T-helper 17 cell (primary cell): ENCODE measurements at regions not wholly inside any gene's neighbourhood (a gene's known extent, or its start where the extent isn't known, plus 50 kb on each side); places are given as distances from the start of the nearest gene placed in this dataset.
"Not testable (repeated sequence)": the region's sequence is repeated elsewhere in the genome, so short reads cannot be mapped to it uniquely, and the experiment has no call there.

Experiments
- ATAC-seq: fragments of 150-1000 bp; cut with Tn5 transposase; 2 replicates; pipeline ENCODE4 v1.10.0; 2021; ENCODE audit warnings: mild to moderate bottlenecking, moderate library complexity
- DNase-seq, 3 donors: peaks; one replicate each; pipeline versions ENCODE4 v3.0.0 to v3.0.0-alpha.2; 2020 to 2021
- H3K9me3 ChIP-seq: one replicate; pipeline ENCODE4 v1.7.0; 2013; ENCODE audit warnings: low read length, mild to moderate bottlenecking; ENCODE audit not compliant: control insufficient read depth, poor library complexity, severe bottlenecking
- H3K27ac Mint-ChIP-seq: one replicate; pipeline ENCODE4 v1.8.0; 2022; ENCODE audit warnings: mild to moderate bottlenecking, moderate library complexity, mixed read lengths
- H3K27me3 Mint-ChIP-seq: one replicate; pipeline ENCODE4 v1.8.0; 2022; ENCODE audit warnings: mixed read lengths
- H3K36me3 Mint-ChIP-seq: one replicate; pipeline ENCODE4 v1.8.0; 2022; ENCODE audit warnings: low read depth, mixed read lengths
- H3K4me1 Mint-ChIP-seq: one replicate; pipeline ENCODE4 v1.8.0; 2022; ENCODE audit warnings: mild to moderate bottlenecking, mixed read lengths
- H3K4me3 Mint-ChIP-seq: one replicate; pipeline ENCODE4 v1.8.0; 2022; ENCODE audit warnings: mild to moderate bottlenecking, moderate library complexity, mixed read lengths

DNA sequence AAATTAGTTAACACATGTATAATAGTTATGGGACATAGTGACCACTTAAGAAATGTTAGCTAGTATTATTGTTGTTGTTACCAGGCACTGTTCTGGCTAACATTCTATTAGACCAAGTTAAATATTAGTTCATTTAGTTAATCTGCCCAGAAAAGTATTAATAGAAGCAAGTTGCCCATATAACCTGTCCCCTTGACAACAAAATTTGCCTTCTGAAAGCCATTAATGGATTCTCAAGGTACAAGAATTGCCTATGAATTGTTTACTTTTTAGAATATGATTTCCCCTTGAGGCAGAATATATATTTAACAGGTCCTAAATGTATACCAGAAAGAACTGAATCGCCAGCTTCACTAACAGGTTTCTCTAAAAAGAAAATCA is 167.3 kb upstream of the TMCC3 start:
- H3K4me1 Mint-ChIP-seq: peaks cover 3% of the 10 kb centered on the region
- H3K9me3 ChIP-seq: no peaks in the 10 kb centered on the region
- no peak overlapping the region for H3K4me3 Mint-ChIP-seq
- ATAC-seq (no peak), DNase-seq (no peak)
- no peaks in the 10 kb centered on the region for H3K36me3 Mint-ChIP-seq
- H3K27ac Mint-ChIP-seq: no peak overlapping the region
- H3K27me3 Mint-ChIP-seq: peaks cover 13% of the 10 kb centered on the region

DNA sequence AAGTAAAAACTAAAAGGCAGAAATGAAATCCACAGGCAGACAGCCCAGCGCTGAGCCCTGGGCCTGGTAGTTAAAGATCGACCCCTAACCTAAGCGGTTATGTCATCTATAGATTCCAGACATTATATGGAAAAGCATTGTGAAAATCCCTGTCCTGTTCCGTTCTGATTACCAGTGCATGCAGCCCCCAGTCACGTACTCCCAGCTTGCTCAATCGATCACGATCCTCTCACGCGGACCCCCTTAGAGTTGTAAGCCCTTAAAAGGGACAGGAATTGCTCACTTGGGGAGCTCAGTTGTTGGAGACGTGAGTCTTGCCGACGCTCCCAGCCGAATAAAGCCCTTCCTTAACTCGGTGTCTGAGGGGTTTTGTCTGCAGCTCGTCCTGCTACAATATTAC is 166.8 kb upstream of the TMCC3 start:
- H3K36me3 Mint-ChIP-seq: not testable (repeated sequence)

GRCh38 chr12:94816746-94817145 is 166.4 kb upstream of the TMCC3 start:
- peak overlapping the region; percentile 43 for H3K4me3 Mint-ChIP-seq
- H3K36me3 Mint-ChIP-seq, ATAC-seq, H3K27ac Mint-ChIP-seq, H3K9me3 ChIP-seq, H3K4me1 Mint-ChIP-seq, DNase-seq: not testable (repeated sequence)
- peaks cover 13% of the 10 kb centered on the region for H3K27me3 Mint-ChIP-seq

More for the DNA sequence above, 166.8 kb upstream of the TMCC3 start:
- Mint-ChIP-seq H3K27me3 (peaks cover 13% of the 10 kb centered on the region), H3K4me3 (peak overlapping the region; percentile 43)
- H3K27ac Mint-ChIP-seq, ATAC-seq, H3K4me1 Mint-ChIP-seq, H3K9me3 ChIP-seq, DNase-seq: not testable (repeated sequence)

DNA sequence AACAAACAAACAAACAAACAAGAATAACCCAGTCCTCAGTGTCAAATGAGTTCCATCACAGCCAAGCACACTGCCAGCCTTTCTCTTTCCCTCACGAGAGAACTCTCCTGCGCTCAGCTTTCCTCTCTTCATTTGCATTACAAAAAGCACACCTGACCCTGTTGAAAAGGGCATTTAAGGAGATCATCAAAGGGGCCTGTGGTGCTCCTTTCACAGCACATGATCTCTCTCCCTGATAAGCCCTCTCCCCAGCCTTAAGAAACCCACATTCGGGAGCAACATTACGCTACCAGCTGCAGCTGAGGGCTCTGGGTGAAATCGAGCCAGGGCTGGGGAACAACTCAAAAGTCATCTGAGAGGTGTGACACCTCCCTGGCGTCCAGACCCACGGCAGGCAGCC is 165.6 kb upstream of the TMCC3 start:
- H3K27ac Mint-ChIP-seq: no peak overlapping the region
- no peak overlapping the region for H3K4me3 Mint-ChIP-seq
- ATAC-seq (no peak), DNase-seq (no peak)
- peaks cover 7% of the 10 kb centered on the region for H3K9me3 ChIP-seq
- H3K27me3 Mint-ChIP-seq: peaks cover 13% of the 10 kb centered on the region
- peaks cover 3% of the 10 kb centered on the region for H3K4me1 Mint-ChIP-seq
- H3K36me3 Mint-ChIP-seq: no peaks in the 10 kb centered on the region

DNA sequence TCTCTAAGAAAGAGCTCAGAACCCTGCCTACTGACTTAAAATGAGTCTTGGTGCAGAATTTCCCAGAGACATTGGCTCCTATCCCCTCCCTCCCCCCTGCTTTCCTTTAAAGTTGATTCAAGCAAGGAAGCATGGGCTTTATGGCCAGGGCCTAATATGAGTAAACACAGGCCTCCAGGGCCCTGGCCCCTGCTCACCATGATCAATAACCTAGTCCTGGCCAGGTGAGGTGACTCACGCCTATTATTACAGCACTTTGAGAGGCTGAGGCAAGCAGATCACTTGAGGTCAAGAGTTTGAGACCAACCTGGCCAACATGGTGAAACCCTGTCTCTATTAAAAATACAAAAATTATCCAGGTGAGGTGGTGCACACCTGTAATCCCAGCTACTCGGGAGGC is 165.1 kb upstream of the TMCC3 start:
- H3K4me1 Mint-ChIP-seq: peaks cover 3% of the 10 kb centered on the region
- no peak overlapping the region for H3K4me3 Mint-ChIP-seq
- H3K36me3 Mint-ChIP-seq: no peaks in the 10 kb centered on the region
- peaks cover 13% of the 10 kb centered on the region for H3K27me3 Mint-ChIP-seq
- H3K9me3 ChIP-seq: peaks cover 10% of the 10 kb centered on the region
- no peak for DNase-seq
- no peak overlapping the region for H3K27ac Mint-ChIP-seq
- no peak for ATAC-seq

- Mint-ChIP-seq H3K36me3 (no peaks in the 10 kb centered on the region), H3K4me3 (no peak overlapping the region), H3K27ac (no peak overlapping the region), H3K4me1 (no peaks in the 10 kb centered on the region), H3K27me3 (peaks cover 14% of the 10 kb centered on the region)
- ATAC-seq (no peak), DNase-seq (no peak)
- H3K9me3 ChIP-seq: peaks cover 10% of the 10 kb centered on the region
Observed at GRCh38 chr12:94813314-94813713, 163.0 kb upstream of the TMCC3 start.

GRCh38 chr12:94812345-94812744 is 162.0 kb upstream of the TMCC3 start:
- DNase-seq (no peak), ATAC-seq (no peak)
- Mint-ChIP-seq H3K4me3 (no peak overlapping the region), H3K27me3 (peaks cover 14% of the 10 kb centered on the region), H3K36me3 (no peaks in the 10 kb centered on the region), H3K27ac (no peak overlapping the region), H3K4me1 (no peaks in the 10 kb centered on the region)
- H3K9me3 ChIP-seq: peaks cover 12% of the 10 kb centered on the region

DNA sequence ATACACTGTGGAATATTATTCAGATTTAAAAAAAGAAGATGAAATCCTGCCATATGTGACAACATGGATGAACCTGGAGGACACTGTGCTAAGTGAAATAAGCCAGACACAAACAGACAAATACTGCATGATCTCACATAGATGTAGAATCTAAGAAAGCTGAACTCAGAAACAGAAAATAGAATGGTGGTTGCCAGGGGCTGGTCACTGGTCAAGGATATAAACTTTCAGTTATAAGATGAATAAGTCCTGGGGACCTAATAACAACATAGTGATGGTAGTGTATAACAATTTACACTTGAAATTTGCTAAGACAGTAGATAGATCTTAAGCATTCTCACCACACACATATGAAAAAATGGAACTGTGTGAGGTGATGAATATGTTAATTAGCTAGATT is 161.3 kb upstream of the TMCC3 start:
- no peak for DNase-seq
- peaks cover 12% of the 10 kb centered on the region for H3K9me3 ChIP-seq
- no peaks in the 10 kb centered on the region for H3K36me3 Mint-ChIP-seq
- H3K27me3 Mint-ChIP-seq: peaks cover 14% of the 10 kb centered on the region
- H3K27ac Mint-ChIP-seq: no peak overlapping the region
- H3K4me1 Mint-ChIP-seq: no peaks in the 10 kb centered on the region
- ATAC-seq: no peak
- no peak overlapping the region for H3K4me3 Mint-ChIP-seq

DNA sequence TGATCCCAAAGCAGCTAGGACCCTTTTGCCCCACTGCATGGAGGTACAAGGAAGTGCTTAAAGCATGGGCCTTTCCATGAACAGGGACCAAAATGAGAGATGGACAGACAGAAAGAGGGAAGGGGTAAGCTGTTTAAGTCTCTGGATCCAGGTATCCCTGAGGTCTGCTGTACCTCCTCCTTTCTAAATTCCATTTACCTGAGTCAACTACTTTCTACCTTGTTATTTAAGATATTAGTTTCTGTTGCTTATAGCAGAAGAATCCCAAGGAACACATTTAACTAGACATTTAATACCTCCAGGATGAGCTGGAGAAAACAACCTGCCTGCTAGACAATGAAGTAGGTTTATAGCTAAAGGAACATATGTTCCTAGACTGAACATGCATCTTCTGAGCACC is 157.6 kb upstream of the TMCC3 start:
- ATAC-seq (no peak), DNase-seq (no peak)
- peaks cover 18% of the 10 kb centered on the region for H3K27me3 Mint-ChIP-seq
- H3K4me3 Mint-ChIP-seq: no peak overlapping the region
- H3K36me3 Mint-ChIP-seq: no peaks in the 10 kb centered on the region
- no peaks in the 10 kb centered on the region for H3K4me1 Mint-ChIP-seq
- H3K9me3 ChIP-seq: peaks cover 12% of the 10 kb centered on the region
- no peak overlapping the region for H3K27ac Mint-ChIP-seq

GRCh38 chr12:94806617-94807016 is 156.3 kb upstream of the TMCC3 start:
- no peak for DNase-seq

DNA sequence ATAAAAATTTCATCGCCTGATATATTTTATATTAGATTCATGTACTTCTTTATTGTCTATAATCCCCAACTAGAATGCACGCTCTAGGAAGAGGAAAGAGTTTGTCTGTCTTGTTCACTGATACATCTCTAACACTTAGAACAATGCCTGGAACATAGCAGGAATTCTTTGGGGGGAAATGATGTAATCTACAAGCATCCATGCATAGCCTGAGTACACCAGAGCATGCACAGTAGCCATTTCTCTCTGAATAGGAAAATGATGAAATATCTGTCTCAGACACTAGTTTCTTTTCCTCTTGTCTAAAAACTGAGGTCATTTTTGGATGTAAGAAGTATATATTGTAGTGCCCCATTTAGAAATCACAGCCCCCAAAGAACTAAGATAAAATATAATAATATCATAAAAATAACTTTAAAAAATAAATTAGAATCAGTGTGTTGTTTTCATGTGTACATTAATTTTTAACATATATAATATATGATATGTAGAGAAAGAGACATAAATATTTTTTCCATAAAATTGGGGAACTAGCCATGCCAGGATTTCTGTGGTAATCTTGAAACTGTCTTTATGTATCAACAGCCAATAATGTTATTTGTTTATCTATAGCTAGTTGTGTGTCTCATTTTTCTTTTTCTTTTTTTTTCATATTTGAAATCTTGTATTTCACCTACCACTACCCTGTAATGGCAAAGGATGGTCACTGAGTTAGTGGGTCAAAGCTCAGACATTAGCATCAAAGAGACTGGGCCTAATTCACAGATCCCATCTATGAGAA is 155.6 kb upstream of the TMCC3 start:
- peaks cover 5% of the 10 kb centered on the region for H3K9me3 ChIP-seq
- Mint-ChIP-seq H3K4me3 (no peak overlapping the region), H3K36me3 (no peaks in the 10 kb centered on the region), H3K27ac (no peak overlapping the region), H3K27me3 (peaks cover 23% of the 10 kb centered on the region), H3K4me1 (no peaks in the 10 kb centered on the region)
- no peak for DNase-seq
- ATAC-seq: no peak

More at GRCh38 chr12:94806617-94807016, 156.3 kb upstream of the TMCC3 start:
- H3K27ac Mint-ChIP-seq: no peak overlapping the region
- H3K4me3 Mint-ChIP-seq: no peak overlapping the region
- H3K27me3 Mint-ChIP-seq: peaks cover 20% of the 10 kb centered on the region
- no peak for ATAC-seq
- H3K4me1 Mint-ChIP-seq: no peaks in the 10 kb centered on the region
- H3K9me3 ChIP-seq: peaks cover 7% of the 10 kb centered on the region
- H3K36me3 Mint-ChIP-seq: no peaks in the 10 kb centered on the region

DNA sequence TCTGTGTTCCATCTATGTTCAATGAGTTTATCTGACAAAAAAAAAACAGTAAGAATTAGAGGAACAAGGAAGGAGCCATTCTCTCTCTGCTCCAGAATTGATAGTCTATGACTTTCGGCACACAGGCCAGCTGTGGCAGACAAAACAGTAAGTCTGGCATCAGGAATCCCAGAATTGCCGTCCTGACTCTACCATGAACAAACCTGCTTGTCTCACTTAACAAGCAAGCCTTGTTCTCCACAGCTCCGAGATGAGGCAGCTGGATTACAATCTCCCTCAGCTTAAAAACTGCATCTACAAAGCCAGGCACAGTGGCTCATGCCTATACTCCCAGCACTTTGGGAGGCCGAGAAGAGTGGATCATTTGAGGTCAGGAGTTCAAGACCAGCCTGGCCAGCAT is 153.6 kb upstream of the TMCC3 start:
- H3K36me3 Mint-ChIP-seq: no peaks in the 10 kb centered on the region
- no peak overlapping the region for H3K27ac Mint-ChIP-seq
- H3K4me1 Mint-ChIP-seq: no peaks in the 10 kb centered on the region
- peaks cover 2% of the 10 kb centered on the region for H3K9me3 ChIP-seq
- H3K27me3 Mint-ChIP-seq: peaks cover 29% of the 10 kb centered on the region
- no peak for DNase-seq
- no peak for ATAC-seq
- no peak overlapping the region for H3K4me3 Mint-ChIP-seq

GRCh38 chr12:94802796-94803195 is 152.4 kb upstream of the TMCC3 start:
- H3K36me3 Mint-ChIP-seq: no peaks in the 10 kb centered on the region
- DNase-seq (no peak), ATAC-seq (no peak)
- peaks cover 30% of the 10 kb centered on the region for H3K27me3 Mint-ChIP-seq
- no peaks in the 10 kb centered on the region for H3K9me3 ChIP-seq
- peaks cover 2% of the 10 kb centered on the region for H3K4me1 Mint-ChIP-seq
- H3K4me3 Mint-ChIP-seq: no peak overlapping the region
- no peak overlapping the region for H3K27ac Mint-ChIP-seq

- ATAC-seq (no peak), DNase-seq (no peak)
- Mint-ChIP-seq H3K4me3 (no peak overlapping the region), H3K4me1 (peaks cover 2% of the 10 kb centered on the region), H3K27me3 (peaks cover 30% of the 10 kb centered on the region), H3K36me3 (no peaks in the 10 kb centered on the region), H3K27ac (no peak overlapping the region)
- no peaks in the 10 kb centered on the region for H3K9me3 ChIP-seq
Observed at GRCh38 chr12:94801745-94802144, 151.4 kb upstream of the TMCC3 start.
